ENCODE measurements at regions not wholly inside any gene's neighbourhood (a gene's known extent, or its start where the extent isn't known, plus 50 kb on each side); places are given as distances from the start of the nearest gene placed in this dataset.

GRCh38 chr7:96452146-96452545 is 130.2 kb upstream of the SLC25A13 start:
- TF ChIP-seq, protein P1, sequence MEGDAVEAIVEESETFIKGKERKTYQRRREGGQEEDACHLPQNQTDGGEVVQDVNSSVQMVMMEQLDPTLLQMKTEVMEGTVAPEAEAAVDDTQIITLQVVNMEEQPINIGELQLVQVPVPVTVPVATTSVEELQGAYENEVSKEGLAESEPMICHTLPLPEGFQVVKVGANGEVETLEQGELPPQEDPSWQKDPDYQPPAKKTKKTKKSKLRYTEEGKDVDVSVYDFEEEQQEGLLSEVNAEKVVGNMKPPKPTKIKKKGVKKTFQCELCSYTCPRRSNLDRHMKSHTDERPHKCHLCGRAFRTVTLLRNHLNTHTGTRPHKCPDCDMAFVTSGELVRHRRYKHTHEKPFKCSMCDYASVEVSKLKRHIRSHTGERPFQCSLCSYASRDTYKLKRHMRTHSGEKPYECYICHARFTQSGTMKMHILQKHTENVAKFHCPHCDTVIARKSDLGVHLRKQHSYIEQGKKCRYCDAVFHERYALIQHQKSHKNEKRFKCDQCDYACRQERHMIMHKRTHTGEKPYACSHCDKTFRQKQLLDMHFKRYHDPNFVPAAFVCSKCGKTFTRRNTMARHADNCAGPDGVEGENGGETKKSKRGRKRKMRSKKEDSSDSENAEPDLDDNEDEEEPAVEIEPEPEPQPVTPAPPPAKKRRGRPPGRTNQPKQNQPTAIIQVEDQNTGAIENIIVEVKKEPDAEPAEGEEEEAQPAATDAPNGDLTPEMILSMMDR (conservative IDR thresholded peaks at IDR 0.05; ENCODE audit: low read depth, low read length): no peak
- TF ChIP-seq EZH2 (IDR thresholded peaks at IDR 0.05; ENCODE audit: borderline replicate concordance, low read depth, low read length, poor library complexity, severe bottlenecking): no peak

Data from A673 (cell line).